H9 (cell line): ENCODE measurements at regions not wholly inside any gene's neighbourhood (a gene's known extent, or its start where the extent isn't known, plus 50 kb on each side); places are given as distances from the start of the nearest gene placed in this dataset.

Experiments
- DNase-seq: peaks from one replicate; pipeline ENCODE4 v3.0.0-alpha.2; 2017
- H2AFZ ChIP-seq: one replicate; pipeline ENCODE4 v1.6.1; 2013; ENCODE audit warnings: mild to moderate bottlenecking, low read length, control low read depth, moderate library complexity
- H2AK5ac ChIP-seq: 2 replicates; pipeline ENCODE4 v1.6.1; 2013; ENCODE audit warnings: low read length, control low read depth, mixed read lengths; ENCODE audit not compliant: insufficient read length
- H2BK120ac ChIP-seq: one replicate; pipeline ENCODE4 v1.6.1; 2013; ENCODE audit warnings: low read depth, mild to moderate bottlenecking, low read length, control low read depth, inconsistent platforms; ENCODE audit not compliant: poor library complexity, severe bottlenecking
- H2BK12ac ChIP-seq: 2 replicates; pipeline ENCODE4 v1.6.1; 2013; ENCODE audit warnings: low read length, control low read depth, mixed read lengths, low read depth; ENCODE audit not compliant: insufficient read length
- H2BK15ac ChIP-seq: 2 replicates; pipeline ENCODE4 v1.6.1; 2013; ENCODE audit warnings: low read depth, low read length, control low read depth
- H2BK20ac ChIP-seq: one replicate; pipeline ENCODE4 v1.6.1; 2013; ENCODE audit warnings: low read depth, mild to moderate bottlenecking, low read length, control low read depth, inconsistent platforms; ENCODE audit not compliant: poor library complexity, severe bottlenecking
- H2BK5ac ChIP-seq: 2 replicates; pipeline ENCODE4 v1.6.1; 2013; ENCODE audit warnings: low read length, control low read depth, mixed read lengths; ENCODE audit not compliant: insufficient read length
- H3K14ac ChIP-seq: 2 replicates; pipeline ENCODE4 v1.6.1; 2013; ENCODE audit warnings: low read length, control low read depth; ENCODE audit not compliant: insufficient read depth
- H3K18ac ChIP-seq: 2 replicates; pipeline ENCODE4 v1.6.1; 2013; ENCODE audit warnings: low read depth, mild to moderate bottlenecking, mixed read lengths, low read length, control low read depth; ENCODE audit not compliant: insufficient read length
- H3K23ac ChIP-seq: 2 replicates; pipeline ENCODE4 v1.6.1; 2013; ENCODE audit warnings: low read length, control low read depth, mixed read lengths, low read depth; ENCODE audit not compliant: insufficient read length
- H3K23me2 ChIP-seq: 2 replicates; pipeline ENCODE4 v1.6.1; 2013; ENCODE audit warnings: low read depth, mild to moderate bottlenecking, mixed read lengths, low read length, control low read depth; ENCODE audit not compliant: insufficient read length, poor library complexity, severe bottlenecking
- H3K27ac ChIP-seq: 2 replicates; pipeline ENCODE4 v1.5.1; 2013; ENCODE audit warnings: low read length, control low read depth, mixed read lengths, low read depth; ENCODE audit not compliant: insufficient read length
- H3K27me3 ChIP-seq: 2 replicates; pipeline ENCODE4 v1.6.1; 2013; ENCODE audit warnings: low read length, control low read depth, inconsistent platforms; ENCODE audit not compliant: insufficient read depth
- H3K4ac ChIP-seq: 2 replicates; pipeline ENCODE4 v1.6.1; 2013; ENCODE audit warnings: low read depth, mild to moderate bottlenecking, control low read depth, inconsistent platforms, low read length, moderate library complexity
- H3K4me1 ChIP-seq: 2 replicates; pipeline ENCODE4 v1.6.1; 2013; ENCODE audit warnings: low read length, control low read depth, inconsistent platforms; ENCODE audit not compliant: insufficient read depth
- H3K4me2 ChIP-seq: 2 replicates; pipeline ENCODE4 v1.6.1; 2013; ENCODE audit warnings: low read length, control low read depth, mixed read lengths; ENCODE audit not compliant: insufficient read length, insufficient read depth
- H3K56ac ChIP-seq: 2 replicates; pipeline ENCODE4 v1.6.1; 2013; ENCODE audit warnings: low read depth, mild to moderate bottlenecking, mixed read lengths, low read length, control low read depth; ENCODE audit not compliant: insufficient read length
- H3K79me1 ChIP-seq: 2 replicates; pipeline ENCODE4 v1.6.1; 2013; ENCODE audit warnings: low read depth, mild to moderate bottlenecking, moderate library complexity, low read length, control low read depth, inconsistent platforms; ENCODE audit not compliant: insufficient read depth, poor library complexity, severe bottlenecking
- H3K79me2 ChIP-seq: 2 replicates; pipeline ENCODE4 v1.6.1; 2013; ENCODE audit warnings: low read length, control low read depth, inconsistent platforms; ENCODE audit not compliant: insufficient read depth
- H3K9ac ChIP-seq: 2 replicates; pipeline ENCODE4 v1.6.1; 2013; ENCODE audit warnings: low read length, control low read depth, mixed read lengths; ENCODE audit not compliant: insufficient read length; ENCODE audit errors: extremely low read depth
- H3K9me3 ChIP-seq: one replicate; pipeline ENCODE4 v1.6.1; 2013; ENCODE audit warnings: low read depth, low read length, inconsistent platforms; ENCODE audit not compliant: control insufficient read depth
- H3T11ph ChIP-seq: one replicate; pipeline ENCODE4 v1.6.1; 2013; ENCODE audit warnings: mild to moderate bottlenecking, low read length, control low read depth, inconsistent platforms
- H4K20me1 ChIP-seq: one replicate; pipeline ENCODE4 v1.6.1; 2013; ENCODE audit not compliant: control insufficient read depth, insufficient read length, insufficient read depth
- H4K5ac ChIP-seq: 2 replicates; pipeline ENCODE4 v1.6.1; 2013; ENCODE audit warnings: low read depth, mild to moderate bottlenecking, mixed read lengths, low read length, control low read depth; ENCODE audit not compliant: insufficient read length
- H4K8ac ChIP-seq: replicated peaks from 2 replicates; pipeline ENCODE4 v1.6.1; 2013; ENCODE audit warnings: low read length, control low read depth, mixed read lengths, low read depth; ENCODE audit not compliant: insufficient read length
- H4K91ac ChIP-seq: 2 replicates; pipeline ENCODE4 v1.6.1; 2013; ENCODE audit warnings: low read depth, mild to moderate bottlenecking, moderate library complexity, mixed read lengths, low read length, control low read depth; ENCODE audit not compliant: insufficient read length
- H3K27ac Mint-ChIP-seq, 3 experiments: 2 replicates in 2 of 3; 3 replicates in 1 of 3; pipeline ENCODE4 v1.8.0; 2020 to 2021; ENCODE audit warnings: mixed read lengths in 3 of 3, mild to moderate bottlenecking in 1 of 3, moderate library complexity in 1 of 3
- H3K27me3 Mint-ChIP-seq: 2 replicates; pipeline ENCODE4 v1.8.0; 2021; ENCODE audit warnings: low read depth, mild to moderate bottlenecking, moderate library complexity, mixed read lengths
- H3K36me3 Mint-ChIP-seq, 3 experiments: 2 replicates in 2 of 3; 3 replicates in 1 of 3; pipeline ENCODE4 v1.8.0; 2020 to 2021; ENCODE audit warnings: low read depth in 3 of 3, mixed read lengths in 3 of 3; ENCODE audit not compliant: insufficient read depth in 1 of 3
- H3K4me1 Mint-ChIP-seq, 2 experiments: 2 replicates each; pipeline ENCODE4 v1.8.0; 2020; ENCODE audit warnings: mixed read lengths in 2 of 2
- H3K4me3 Mint-ChIP-seq, 2 experiments: 2 replicates in 1 of 2; 3 replicates in 1 of 2; pipeline ENCODE4 v1.8.0; 2020 to 2021; ENCODE audit warnings: mild to moderate bottlenecking in 2 of 2, mixed read lengths in 2 of 2, moderate library complexity in 1 of 2
- H3K9me3 Mint-ChIP-seq, 2 experiments: 2 replicates in 1 of 2; 3 replicates in 1 of 2; pipeline ENCODE4 v1.8.0; 2020; ENCODE audit warnings: mild to moderate bottlenecking in 2 of 2, mixed read lengths in 2 of 2, moderate library complexity in 1 of 2
- CTCF ChIP-seq: fragments of 200-600 bp; sonication (generic); conservative IDR thresholded peaks from 3 replicates; pipeline ENCODE4 v1.8.0; 2021; ENCODE audit warnings: antibody characterized with exemption, mild to moderate bottlenecking
- WGBS: extraction: QIAGEN DNeasy Blood & Tissue Kit; methylation state at CpG from one replicate; pipeline ENCODE4 v1.1.7; 2013; ENCODE audit warnings: missing lambda C conversion rate, low lambda C conversion rate, mixed read lengths; ENCODE audit not compliant: insufficient read length; ENCODE audit errors: extremely low coverage; 5-methylcytosine and 5-hydroxymethylcytosine counted together

GRCh38 chr9:79395228-79395627 is 176.5 kb upstream of the TLE4 start:
- Histone ChIP-seq H3K56ac (no peak overlapping the region), H3K23me2 (peaks cover 3% of the 10 kb centered on the region), H2BK15ac (no peak overlapping the region), H2BK5ac (no peak overlapping the region), H2BK20ac (no peak overlapping the region), H3K18ac (no peak overlapping the region), H2BK12ac (no peak overlapping the region), H2AK5ac (no peak overlapping the region), H4K20me1 (no peaks in the 10 kb centered on the region), H2AFZ (no peak overlapping the region), H3K79me1 (no peaks in the 10 kb centered on the region), H3K4me2 (no peak overlapping the region), H3K23ac (no peak overlapping the region), H3K4me1 (peaks cover 7% of the 10 kb centered on the region), H3K79me2 (no peaks in the 10 kb centered on the region), H3K9ac (no peak overlapping the region), H4K8ac (no peak overlapping the region), H3K4ac (no peak overlapping the region), H3K14ac (no peak overlapping the region), H3K9me3 (no peaks in the 10 kb centered on the region), H4K5ac (no peak overlapping the region), H3K27ac (no peak overlapping the region), H3K27me3 (no peaks in the 10 kb centered on the region), H2BK120ac (no peak overlapping the region), H3T11ph (no peak overlapping the region), H4K91ac (no peak overlapping the region)
- no CpG with 5 or more reads among the region's 4 CpGs for WGBS
- peaks cover 24 to 31% of the 10 kb centered on the region in 2 experiments for H3K4me1 Mint-ChIP-seq
- no peaks in the 10 kb centered on the region for H3K36me3 Mint-ChIP-seq
- TF ChIP-seq CTCF: no peak
- H3K27me3 Mint-ChIP-seq: peaks cover 14% of the 10 kb centered on the region
- H3K9me3 Mint-ChIP-seq: no peaks in the 10 kb centered on the region
- no peak overlapping the region for H3K27ac Mint-ChIP-seq
- peak overlapping the region in 1 of 2 experiments; percentile 43; a peak in 1 of 5 replicates for H3K4me3 Mint-ChIP-seq
- DNase-seq: no peak
